CD4-positive, alpha-beta T cell treated with Interferon alpha-2 for 1 hour (primary cell): ENCODE measurements at regions not wholly inside any gene's neighbourhood (a gene's known extent, or its start where the extent isn't known, plus 50 kb on each side); places are given as distances from the start of the nearest gene placed in this dataset.

ENCODE experiments used
- DNase-seq, 2 donors: peaks; one replicate each; pipeline ENCODE4 v3.0.0-alpha.2; 2020 to 2022

GRCh38 chr2:172370821-172371455 is 56.4 kb upstream of the ITGA6 start:
- DNase-seq = no peak

GRCh38 chr2:172372436-172372835 is 55.0 kb upstream of the ITGA6 start:
- no peak for DNase-seq

- DNase-seq = no peak
Observed at GRCh38 chr2:172373076-172373475, 54.3 kb upstream of the ITGA6 start.

DNA sequence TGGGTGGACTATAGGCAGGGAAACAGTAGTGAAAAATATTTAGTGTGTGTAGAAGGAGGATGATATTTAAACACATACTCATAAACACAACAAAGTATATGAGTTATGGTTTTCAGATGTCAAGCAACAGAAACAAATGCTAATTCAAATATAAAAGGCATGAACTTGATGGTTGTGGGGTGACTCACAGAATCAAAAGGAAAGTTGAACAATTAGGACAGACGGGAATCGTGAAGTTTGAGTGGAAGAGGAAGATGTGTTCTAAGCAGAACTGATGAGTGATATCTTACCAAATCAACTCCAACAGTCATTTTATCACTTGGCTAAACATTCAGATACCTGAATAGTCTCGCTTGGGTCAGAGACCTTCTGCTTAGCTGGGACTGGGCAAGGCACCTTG is 53.6 kb upstream of the ITGA6 start:
- DNase-seq = no peak

- DNase-seq = no peak
Observed at GRCh38 chr2:172374318-172375240, 52.8 kb upstream of the ITGA6 start.

DNA sequence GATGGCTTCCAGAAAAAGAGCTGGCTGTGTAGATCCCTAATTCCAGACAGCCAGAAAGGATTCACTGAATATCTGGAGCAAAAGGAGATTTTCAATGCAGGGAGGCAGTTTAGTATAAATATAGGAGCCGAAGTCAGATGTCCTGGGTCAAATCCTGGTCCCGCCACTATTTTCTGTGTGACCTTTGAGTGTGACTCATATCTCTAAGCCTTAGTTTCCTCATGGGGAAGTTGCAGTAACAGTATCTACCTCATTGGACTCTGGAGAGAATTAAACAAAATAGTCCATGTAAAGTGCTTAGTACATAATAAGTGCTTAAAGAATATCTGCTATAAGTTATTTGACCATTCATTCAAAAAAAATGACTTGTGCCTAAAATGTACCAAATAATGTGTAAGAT is 52.1 kb upstream of the ITGA6 start:
- no peak for DNase-seq

DNA sequence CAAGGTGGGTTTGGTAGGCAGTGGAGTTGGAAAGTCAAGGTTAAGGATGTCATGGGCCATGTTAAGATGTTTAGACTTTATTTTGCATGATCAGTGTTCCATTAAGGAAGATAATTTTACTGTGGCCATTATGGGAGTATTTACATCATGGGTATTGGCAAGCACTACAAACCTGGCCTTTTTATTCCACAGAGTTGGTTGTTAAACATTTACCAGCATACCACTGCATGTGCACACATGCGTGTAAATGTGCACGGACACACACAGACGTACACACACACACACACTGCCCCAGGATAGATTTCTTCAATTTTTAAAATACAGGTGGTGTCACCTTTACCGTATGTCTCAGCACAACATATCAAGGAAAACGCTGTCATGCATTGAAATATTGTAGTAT is 51.4 kb upstream of the ITGA6 start:
- no peak for DNase-seq

DNA sequence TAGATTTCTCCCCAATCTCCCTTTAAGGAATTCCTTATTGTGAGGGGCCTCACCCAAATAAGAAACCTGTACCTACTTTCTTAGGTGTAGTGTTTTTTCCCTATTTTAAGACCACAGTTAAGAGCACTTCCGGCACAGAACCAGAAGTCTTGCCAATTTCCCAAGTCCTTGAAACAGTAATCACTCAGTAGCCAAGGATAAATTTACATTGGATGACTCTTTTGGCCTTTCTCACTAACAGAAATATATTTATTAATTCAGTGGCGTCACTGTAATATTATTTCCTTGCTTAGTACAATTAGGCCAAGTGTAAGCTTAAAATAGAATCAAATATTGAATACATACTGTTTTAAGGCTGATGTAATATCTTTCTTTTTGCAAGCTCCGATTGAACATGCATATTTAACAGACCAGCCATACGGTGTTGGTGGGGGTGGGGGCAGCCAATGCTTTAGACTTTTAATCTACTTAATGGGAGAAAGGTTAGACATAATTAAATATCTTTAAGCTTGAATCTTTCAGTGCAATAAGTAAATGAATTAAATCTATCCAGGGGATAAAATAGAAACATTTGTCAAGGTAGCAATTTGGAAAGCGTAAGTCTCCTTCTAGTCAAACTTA is 50.8 kb upstream of the ITGA6 start:
- no peak for DNase-seq

DNA sequence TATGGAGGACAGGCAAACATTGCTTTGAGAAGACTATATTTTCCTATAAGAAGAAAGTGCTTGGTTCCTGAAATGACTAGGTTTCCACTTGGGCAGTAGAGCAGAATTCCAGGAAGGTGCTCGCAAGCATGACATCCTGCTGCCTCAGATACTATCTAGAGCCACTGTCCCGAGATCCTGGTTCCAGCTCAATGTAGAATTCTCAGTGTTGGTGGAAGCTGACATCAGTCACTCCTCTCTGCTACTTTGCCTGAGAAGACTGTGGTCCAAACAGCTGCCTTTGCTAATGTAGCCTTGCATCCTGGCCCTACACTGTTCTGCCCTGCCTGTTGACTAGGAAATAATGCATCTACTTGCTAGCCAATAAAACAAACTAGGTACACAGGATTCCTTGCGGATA is 50.0 kb upstream of the ITGA6 start:
- DNase-seq = no peak
